ENCODE measurements at regions not wholly inside any gene's neighbourhood (a gene's known extent, or its start where the extent isn't known, plus 50 kb on each side); places are given as distances from the start of the nearest gene placed in this dataset.
"Not testable (repeated sequence)": the region's sequence is repeated elsewhere in the genome, so short reads cannot be mapped to it uniquely, and the experiment has no call there.

- DNase-seq, result no peak
These were observed 129.8 kb downstream of the SEC23A start for GRCh38 chr14:38973083-38973700.

DNA sequence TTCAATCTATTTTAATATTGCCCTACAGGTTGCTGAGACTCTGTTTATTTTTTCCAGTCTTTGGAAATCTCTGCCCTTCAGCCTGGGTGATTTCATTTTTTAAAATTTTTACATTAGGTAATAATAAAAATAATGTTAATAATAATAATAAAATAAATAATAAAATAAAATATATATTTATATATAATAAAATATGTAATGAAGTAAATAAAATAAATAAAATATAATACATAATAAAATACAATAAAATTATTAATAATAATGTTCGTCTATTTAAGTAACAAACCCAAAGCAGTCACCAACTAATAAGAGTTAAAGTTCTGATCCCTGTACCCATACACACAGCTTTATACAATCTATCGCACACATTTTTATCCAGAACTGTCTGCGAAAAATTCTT lies 130.5 kb downstream of the SEC23A start:
- DNase-seq, result no peak

DNA sequence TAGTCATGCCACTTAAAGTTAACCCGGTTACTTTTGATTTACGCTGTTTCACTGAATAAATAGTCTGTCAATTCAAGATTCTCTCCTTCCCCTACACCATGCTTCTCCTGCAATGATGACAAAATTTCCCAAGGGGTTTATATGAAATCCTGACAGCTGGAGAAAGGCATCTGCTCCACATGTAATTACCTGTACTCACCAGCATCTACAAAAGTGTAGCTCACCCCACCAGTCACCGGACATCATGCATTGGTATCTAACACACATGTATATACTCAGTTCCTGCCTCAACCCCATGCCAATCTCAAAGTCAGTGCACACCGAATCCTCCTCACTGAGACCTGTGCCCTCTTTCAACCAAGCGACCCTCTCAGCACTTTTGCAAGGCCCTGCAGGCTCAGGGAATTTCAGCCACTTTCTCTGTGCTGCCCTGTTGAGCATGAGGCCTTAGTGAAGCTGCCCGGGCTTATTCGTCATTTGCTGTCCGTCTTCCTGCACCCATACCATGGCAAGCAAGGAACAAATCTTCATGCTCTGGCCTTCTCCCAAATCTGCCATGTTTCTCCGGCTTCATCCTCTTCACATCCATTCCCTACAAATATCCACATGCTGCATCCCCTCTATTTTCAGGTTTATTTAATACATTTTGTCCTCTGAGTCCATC lies 131.6 kb downstream of the SEC23A start:
- no peak for DNase-seq

DNA sequence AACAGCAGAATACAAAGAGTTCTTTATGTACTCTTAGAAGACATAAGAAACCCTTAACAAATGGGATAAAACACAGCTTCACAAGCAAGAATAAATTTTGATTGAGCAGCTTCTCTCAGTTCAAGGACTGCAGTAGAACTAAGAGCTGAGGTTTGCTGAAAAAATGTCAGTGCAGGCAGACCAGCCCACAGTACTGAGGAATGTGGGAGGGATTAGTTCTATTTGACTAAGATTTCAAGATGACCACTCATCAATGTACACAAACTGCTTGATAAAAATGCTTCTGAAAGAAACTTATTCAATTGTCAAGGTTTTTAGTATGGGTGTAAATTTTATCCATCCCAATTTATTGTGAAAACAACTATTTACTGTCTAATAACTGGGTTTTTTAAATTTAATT lies 138.4 kb downstream of the SEC23A start:
- DNase-seq, result no peak

DNA sequence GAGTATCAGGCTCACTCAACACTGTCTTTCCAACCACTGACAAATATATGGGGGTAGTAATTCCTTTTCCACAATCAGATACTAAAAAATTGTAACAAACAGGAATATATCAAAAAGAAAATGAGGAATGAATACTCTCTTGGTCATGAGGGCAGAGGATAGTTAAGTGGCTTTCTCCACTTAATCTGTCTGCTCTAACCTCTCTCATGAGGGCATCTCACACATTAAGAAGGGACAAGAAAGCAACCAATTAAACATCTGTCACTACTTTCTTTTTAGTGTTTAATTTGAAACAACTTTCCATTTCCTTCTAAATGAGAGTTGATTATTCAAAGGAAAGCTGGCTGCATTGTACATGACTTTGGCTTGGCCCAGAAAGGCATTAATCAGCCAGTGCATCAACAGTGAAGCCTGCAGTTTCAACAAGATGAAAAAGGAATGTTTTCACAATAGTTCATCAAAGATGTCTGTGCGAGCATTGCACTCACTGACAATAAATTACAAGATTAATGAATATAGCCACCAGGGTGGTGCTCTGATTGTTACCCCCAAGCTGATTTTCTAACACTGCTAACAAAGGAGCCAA lies 142.0 kb downstream of the SEC23A start:
- no peak for DNase-seq

DNA sequence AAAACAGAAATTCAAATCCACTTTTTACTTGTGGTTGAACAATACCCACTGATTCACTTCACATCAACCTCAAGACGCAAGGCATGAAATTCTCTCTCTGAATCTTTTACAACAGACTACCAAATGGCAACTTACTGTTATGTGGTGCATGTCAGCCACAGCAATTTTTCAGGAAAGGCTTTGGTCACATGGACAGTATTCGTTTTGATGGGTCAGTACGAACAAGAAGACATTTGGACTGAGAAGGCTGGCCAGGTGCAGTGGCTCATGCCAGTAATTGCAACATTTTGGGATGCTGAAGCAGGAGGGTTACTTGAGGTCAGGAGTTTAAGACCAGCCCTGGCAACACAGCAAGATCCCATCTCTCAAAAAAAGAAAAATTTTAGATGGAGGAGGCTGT lies 144.0 kb downstream of the SEC23A start:
- DNase-seq, result no peak

DNA sequence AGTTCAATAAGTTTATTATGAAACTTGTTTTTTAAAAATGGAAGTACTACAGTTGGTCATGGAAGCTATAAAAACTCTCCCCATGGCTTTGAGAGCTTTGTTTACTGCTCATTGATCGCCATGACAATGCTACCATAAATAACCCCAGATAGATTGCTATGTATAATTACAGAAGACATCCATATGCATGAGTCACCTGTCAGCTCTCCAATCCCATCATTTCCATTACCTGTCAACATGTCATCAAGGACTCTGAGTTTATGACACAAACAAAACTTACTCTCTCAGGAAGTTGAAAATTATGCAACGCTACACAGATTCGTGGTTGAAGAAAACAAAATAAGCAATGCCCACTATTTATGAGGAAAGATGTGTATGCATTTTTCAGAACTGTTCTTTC lies 144.4 kb downstream of the SEC23A start:
- no peak for DNase-seq

GRCh38 chr14:38951451-38951850 lies 151.6 kb downstream of the SEC23A start:
- DNase-seq, result no peak

DNA sequence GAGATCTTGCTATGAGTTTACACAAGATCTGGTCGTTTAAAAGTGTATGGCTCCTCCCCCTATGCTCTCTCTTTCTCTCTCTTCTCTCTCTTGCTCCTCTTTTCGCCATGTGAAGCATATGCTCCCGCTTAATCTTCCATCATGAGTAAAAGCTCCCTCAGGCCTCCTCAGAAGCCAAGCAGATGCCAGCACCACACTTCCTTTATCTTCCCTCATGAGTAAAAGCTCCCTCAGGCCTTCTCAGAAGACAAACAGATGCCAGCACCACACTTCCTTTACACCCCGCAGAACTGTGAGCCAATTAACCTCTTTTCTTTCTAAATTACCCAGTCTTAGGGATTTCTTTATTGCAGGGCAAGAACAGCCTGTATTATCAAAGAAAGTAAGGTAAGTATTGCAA lies 152.4 kb downstream of the SEC23A start:
- DNase-seq, result no peak

DNA sequence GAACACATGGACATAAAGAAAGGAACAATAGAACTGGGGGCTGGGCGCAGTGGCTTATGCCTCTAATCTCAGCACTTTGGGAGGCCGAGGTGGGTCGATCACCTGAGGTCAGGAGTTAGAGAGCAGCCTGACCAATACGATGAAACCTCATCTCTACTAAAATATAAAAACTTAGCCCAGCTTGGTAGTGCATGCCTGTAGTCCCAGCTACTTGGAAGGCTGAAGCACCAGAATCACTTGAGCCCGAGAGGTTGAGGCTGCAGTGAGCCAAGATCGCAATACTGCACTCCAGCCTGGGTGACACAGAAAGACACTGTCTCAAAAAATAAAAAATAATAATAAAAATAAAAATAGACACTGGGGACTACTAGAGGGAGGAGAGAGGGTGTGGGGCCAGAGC lies 154.5 kb downstream of the SEC23A start:
- DNase-seq, result no peak

DNA sequence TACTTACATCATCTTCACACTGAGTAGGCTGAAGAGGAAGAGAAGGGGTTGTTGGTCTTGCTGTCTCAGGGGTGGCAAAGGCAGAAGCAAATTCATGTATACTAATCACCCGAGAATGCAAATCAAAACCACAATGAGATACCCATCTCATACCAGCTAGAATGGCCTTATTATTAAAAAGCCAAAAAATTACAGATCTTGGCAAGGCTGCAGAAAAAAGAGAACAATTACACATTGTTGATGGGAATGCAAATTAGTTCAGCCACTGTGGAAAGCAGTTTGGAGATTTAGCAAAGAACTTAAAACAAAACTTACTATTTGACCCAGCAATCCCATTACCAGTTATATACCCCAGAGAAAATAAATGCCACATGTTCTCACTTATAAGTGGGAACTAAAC lies 154.9 kb downstream of the SEC23A start:
- no peak for DNase-seq

DNA sequence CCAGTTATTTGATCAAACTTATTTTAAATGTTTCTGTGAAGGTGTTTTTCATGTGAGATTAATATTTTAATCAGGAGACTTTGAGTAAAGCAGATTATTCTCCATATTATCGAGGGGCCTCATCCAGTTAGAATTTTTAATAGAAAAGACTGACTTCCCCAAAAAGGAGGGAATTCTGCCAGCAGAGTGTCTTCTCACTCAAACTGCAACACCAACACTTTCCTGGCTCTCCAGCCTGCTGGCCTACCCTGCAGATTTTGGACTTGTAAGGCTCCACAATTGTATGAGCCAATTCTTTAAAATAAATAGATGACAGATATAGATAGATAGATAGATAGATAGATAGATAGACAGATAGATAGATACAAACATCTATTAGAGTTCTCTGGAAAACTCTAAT lies 155.7 kb downstream of the SEC23A start:
- no peak for DNase-seq

- no peak for DNase-seq
These were observed 158.3 kb downstream of the SEC23A start for GRCh38 chr14:38944691-38945090.

DNA sequence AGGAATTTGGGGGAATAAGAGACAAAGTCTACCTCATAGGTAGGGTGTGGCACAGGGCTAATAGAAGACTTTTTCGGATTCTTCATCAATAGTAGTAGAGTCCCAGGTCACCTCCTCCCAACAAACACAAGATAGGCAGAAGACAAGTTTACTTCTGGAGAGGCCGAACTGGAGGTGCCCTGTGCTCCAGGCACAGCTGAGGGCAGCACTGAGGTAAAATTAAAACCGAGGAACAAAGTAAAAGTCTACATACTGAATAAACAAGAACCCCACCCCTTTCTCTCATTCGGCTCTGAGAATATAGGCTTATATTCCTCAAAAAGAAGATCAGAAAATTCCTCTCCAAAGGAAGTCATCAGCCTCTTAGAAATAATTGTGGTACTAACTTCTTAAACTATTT lies 161.5 kb downstream of the SEC23A start:
- DNase-seq, result no peak

GRCh38 chr14:38932653-38933000 lies 170.4 kb downstream of the SEC23A start:
- DNase-seq, result not testable (repeated sequence)

- DNase-seq, result no peak
These were observed 170.9 kb downstream of the SEC23A start for GRCh38 chr14:38931969-38932652.

DNA sequence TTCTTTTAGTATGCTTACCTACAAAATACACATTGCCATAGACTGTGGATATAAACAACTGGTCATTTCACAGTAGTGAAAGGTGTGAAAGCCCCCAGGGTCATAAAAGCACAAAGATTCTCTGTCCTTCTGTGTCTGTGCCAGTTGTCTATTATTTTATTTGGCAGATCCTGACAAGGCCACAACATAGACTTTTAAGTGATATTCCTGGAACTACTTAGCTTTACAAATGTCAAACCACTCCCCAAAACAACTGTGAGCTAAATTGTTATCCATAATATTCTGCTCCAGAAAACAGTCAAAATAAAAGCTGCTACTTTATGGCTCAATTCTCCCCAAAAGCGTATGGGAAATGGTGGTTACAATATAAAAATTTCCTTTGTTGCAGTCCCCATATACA lies 172.1 kb downstream of the SEC23A start:
- no peak for DNase-seq

DNA sequence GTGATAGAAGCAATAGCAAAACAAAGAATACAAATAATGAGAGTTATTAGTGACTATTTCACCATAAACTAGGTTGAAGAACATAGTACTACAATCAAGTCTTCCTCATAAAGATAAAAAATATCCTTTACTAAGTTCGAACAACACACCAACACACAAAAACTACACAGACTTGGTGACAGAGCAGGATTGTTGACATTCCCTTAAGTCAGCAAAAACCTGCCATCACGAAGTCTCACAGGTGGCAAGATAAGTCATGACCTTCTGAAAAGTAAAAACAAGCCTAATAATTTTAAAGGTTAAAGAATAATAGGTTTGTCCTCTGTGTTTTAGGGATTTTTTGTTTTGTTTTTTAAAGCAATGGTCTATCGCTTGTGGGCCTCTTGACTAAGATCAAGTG lies 173.0 kb downstream of the SEC23A start:
- DNase-seq, result no peak

DNA sequence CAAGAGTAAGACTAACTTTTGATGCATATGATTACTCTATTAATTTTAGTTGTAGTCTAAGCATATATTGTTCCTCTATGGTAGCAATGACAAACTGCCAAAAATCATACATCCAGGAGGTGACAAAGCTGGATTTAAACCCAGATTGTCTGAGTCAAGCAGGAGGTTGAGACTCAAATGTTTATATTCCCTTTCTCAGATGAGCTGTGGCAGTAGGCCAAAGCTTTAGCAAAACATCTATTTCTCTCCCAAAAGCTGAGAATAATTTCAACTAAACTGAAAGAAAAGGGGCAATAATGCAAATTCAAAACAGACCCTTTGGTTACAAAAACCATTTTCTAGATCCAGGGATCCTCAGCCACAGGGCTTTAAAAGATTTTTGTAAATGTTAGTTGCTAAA lies 173.6 kb downstream of the SEC23A start:
- no peak for DNase-seq

DNA sequence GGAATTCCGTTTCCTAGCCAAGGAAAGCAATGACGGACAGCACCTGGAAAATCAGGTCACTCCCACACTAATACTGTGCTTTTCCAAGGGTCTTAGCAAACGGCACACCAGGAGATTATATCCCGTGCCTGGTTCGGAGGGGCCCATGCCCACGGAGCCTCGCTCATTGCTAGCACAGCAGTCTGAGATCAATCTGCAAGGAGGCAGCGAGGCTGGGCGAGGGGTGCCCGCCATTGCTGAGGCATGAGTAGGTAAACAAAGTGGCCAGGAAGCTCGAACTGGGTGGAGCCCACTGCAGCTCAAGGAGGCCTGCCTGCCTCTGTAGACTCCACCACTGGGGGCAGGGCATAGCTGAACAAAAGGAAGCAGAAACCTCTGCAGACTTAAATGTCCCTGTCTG lies 181.1 kb downstream of the SEC23A start:
- not testable (repeated sequence) for DNase-seq

- no peak for DNase-seq
These were observed 187.9 kb downstream of the SEC23A start for GRCh38 chr14:38915125-38915524.

DNA sequence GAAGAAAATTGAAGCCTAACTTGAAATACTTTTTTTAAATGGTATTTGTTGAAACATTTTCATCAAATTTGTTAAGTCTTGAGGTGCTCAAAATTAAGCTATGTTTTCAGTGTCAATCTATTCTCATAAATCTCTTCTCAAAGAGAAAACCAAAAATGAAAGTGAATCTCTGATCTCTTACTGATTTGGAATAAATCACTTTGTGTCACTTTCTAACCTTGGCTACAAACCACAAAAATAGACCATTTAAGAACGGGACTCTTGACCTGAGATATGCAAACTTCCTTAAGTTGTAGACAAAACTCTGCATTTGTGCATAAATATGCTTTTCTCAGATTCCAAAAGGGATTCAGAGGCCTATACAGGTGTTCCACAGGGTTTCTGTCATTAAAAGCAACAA lies 192.9 kb downstream of the SEC23A start:
- DNase-seq, result no peak

DNA sequence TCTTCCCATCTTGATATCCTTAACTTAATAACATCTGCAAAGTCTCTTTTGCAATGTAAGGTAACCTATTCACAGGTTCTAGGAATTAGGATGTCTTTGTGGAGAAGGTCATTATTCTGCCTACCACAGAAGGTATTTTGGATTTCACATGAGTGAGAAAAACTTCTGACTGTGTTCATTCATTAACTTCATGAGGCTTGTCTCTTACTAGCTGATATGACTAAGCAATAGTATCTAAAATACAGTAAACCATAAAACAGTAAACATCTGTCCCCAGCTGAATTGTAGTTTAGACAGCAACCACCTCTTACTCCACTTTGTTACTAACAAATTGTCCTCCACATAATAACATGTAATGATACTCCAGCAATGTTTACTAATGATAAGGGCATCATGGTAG lies 198.1 kb downstream of the SEC23A start:
- no peak for DNase-seq

DNA sequence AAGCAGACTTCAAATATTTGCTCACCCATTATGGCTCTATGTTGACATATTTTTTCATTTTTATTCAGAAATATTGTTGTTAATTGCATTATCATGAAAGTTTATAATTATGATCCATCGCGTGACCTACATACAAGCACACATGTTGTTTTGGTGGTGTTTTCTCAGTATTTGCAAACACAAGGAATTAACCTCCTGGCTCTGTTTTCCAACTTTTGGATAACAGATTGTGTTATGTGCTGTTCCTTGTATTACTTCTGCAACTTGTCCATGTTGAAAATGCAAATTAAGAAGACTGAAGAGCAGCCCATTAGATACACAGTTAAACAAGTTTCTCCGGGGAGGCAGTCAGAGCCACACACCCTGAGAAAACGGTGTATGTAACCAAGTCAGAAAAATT lies 201.2 kb downstream of the SEC23A start:
- no peak for DNase-seq
